ENCODE measurements at regions not wholly inside any gene's neighbourhood (a gene's known extent, or its start where the extent isn't known, plus 50 kb on each side); places are given as distances from the start of the nearest gene placed in this dataset.

DNA sequence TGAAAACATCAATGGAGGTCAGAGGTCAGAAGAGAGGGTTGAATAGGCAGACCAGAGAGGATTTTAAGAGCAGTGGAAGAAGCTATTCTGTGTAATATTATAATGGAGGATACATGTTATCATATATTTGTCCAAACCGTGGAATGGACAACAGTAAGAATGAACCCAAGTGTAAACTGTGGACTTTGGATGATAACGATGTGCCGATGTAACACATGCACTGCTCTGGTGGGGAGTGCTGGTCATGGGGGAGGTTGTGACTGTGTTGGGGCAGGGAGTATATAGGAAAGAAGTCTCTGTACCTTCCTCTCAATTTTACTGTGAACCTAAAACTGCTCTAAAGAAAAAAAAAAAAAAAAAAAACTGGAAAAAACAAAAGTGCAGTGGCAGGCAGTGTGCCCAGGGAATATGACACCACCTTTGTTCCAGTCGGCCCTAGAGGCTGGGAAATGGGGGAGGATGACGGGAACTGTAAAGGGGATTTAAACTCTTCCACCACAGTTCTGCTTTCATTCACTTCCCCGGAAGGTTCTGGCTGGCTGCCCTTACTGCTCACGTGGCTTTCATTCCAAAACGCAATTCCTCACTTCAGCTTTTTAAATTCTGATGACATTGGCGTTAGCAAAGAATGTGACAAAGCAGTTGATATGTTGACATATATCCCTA, 113.7 kb upstream of the ANKRD1 start:
- no peak for DNase-seq (ENCODE audit: extremely low read depth, low read depth)

DNA sequence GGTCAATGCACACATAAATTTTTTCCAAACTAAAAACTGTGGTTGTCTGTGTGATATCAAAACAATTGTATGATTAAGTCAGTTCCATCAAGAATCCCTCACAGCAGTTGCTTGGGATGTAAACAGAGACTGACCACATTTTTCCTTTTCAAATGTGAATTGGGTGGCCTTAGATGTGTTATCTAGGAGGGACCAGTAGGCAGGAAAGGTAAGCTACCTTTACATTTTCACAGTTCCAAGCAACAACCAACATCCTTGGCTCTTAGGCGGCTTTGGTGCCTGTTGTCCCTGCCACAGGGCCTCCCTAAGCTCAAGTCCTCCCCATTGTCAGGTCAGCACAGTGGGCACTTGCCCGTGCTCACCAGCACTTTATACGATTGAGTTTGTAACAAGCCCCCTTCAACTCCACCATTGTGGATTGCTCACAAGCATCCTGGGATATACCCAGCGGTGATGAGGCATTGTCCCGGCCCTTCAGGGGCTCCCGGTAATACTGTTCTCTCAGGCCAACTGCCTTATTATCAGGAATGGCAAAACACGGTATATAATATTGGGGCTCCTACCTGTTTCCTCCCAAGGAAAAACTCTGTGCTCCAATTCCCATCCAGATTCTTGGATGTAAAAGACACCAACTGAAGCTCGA, 114.9 kb upstream of the ANKRD1 start:
- DNase-seq (ENCODE audit: extremely low read depth, low read depth), result no peak

DNA sequence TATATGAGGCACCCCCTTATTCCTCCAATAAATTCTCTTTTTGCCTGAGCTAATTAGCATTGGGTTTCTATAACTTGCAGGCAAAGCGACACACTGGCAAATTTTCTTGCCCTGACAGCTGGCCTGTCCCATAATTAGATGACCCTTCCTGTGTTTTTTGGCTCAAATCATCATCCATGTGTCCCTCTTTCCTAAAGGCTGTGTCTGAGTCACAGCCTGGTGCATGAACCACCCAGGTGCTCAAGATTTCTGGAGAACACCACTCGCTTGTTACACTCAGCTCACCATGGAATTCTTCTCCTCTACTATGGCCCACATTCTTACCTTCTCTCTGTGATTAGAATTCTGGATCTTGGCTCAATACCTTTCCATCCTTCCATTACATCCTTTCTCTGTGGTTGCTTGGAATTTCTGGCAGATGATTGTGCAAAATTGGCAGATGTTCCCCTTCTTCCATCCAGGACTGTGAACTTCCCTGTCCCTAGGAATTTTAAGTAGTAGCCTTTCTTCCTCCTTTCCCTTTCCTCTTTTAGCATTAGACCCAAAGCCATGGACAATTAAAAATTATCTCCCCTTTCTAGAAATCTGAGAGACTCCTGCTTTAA, 116.0 kb upstream of the ANKRD1 start:
- no peak for DNase-seq (ENCODE audit: extremely low read depth, low read depth)

DNA sequence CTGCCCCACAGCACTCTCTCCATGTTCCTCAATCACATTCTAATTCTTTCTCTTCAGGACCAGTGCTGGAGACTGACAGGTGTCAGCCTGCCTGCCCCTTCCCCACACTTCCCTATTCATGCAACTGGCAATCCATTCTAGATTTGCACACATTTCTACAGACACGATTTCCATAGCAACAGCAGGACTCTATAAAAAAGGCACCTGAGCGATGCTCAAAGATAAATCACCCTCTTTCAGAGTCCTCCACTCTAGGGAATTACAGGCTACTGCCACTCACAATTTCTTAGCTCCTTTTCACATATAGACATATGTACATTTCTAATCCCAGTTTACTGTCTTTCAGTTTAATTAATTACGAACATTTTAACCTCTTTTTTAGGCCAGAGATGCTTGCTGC, 118.1 kb upstream of the ANKRD1 start:
- no peak for DNase-seq (ENCODE audit: extremely low read depth, low read depth)

DNA sequence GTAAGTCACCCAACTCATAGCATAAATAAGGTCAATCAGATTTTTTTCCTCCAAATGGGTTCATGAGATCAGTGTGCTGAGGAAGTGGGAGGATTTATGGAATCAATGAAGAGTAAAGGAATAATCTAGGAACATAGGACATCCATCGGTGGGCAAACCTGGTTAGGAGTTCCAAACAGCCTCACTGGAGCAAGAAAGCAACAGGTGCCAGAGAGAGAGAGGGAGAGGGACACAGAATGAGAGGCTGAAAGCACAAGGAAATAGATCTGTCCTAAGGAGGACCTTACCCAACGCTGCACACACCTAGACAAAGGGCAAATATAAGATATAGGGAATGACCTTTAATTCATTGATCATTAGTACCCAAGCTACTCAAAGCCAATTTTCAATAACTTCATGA, 119.5 kb upstream of the ANKRD1 start:
- DNase-seq (ENCODE audit: extremely low read depth, low read depth), result no peak

DNA sequence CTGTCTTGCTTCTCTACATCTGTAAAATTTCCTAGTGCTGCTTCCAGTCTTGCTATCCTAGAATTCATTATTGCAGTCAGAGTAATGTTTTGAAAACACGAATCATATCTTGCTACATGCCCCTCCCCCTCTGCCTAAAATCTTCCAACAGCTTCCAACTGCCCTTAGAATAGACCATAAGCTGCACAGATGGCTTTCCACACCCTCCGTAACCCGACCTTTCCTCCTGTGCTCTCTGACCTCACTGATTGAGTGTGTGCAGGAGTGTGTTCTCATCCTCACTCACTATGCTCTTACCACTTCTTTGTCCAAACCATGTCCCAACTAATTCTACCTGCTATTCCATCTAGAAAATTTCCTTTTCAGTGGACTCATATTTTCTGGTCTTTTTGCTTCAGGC, 121.2 kb upstream of the ANKRD1 start:
- no peak for DNase-seq (ENCODE audit: extremely low read depth, low read depth)

DNA sequence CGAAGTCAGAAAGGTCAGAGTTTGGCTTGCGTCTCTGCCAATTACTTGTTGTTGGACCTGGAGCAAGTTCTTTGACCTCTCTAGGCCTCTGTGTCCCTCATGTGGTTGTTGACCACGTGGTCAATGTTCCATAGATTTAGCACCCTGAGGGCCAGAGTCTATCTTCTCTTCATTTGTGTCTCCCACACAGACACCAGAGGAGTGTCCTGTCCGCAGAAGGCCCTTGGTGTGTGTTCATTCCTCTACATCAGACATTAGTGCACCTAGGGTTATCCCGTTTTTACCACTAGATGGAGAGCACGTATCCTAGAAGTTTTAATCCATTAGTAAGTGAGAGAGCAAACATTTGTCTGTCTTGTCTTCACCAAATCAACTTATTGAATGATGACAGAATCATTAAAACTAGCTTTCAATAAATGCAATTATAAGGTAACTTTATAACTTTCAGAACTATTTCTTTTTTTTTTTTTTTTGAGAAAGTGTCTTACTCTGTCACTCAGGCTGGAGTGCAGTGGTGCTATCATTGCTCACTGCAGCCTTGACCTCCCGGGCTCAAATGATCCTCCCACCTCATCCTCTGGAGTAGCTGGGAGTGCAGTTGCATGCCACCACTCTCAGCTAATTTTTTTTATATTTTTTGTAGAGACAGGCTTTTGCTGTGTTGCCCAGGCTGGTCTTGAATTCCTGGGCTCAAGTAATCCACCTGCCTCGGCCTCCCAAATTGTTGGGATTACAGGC, 122.5 kb upstream of the ANKRD1 start:
- DNase-seq (ENCODE audit: extremely low read depth, low read depth), result peak; percentile 45

DNA sequence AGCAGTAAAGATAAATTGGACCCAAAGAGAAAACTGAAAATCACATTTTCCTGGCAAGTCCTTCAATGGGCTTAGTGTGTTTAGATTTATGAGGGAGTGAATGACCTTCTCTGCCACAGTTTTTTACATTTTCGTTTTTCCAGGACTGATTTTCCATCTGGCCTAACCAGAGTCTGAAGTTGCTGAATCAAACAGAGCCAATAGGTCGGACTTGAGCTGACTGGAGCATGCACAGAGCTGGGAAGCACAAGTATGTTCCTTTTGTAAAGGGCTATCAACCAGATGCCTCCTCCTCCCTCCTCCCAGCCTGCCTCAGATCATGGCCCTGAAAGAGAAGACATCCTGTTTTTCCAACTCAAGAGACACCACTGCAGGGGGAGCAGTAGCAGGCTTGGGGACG, 126.0 kb upstream of the ANKRD1 start:
- no peak for DNase-seq (ENCODE audit: extremely low read depth, low read depth)

DNA sequence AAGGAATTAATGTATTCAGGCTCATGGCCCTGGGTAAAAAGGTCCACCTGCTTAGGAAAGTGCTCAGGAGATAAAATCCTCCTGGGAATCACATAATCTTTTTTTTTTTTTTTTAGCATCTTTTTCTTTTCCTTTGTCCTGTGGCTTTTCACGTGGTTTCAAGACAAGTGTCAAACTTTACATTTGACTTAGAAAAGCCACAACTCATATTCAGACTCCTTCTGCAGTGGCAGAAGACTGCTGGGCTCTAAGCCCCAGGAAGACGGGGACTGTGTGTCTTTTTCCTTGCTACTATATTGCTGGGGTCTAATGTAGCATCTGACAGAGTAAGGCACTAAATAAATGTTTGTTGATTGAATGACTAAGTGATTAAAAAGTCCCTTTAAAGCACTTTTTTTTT, 127.5 kb upstream of the ANKRD1 start:
- DNase-seq (ENCODE audit: extremely low read depth, low read depth), result no peak

DNA sequence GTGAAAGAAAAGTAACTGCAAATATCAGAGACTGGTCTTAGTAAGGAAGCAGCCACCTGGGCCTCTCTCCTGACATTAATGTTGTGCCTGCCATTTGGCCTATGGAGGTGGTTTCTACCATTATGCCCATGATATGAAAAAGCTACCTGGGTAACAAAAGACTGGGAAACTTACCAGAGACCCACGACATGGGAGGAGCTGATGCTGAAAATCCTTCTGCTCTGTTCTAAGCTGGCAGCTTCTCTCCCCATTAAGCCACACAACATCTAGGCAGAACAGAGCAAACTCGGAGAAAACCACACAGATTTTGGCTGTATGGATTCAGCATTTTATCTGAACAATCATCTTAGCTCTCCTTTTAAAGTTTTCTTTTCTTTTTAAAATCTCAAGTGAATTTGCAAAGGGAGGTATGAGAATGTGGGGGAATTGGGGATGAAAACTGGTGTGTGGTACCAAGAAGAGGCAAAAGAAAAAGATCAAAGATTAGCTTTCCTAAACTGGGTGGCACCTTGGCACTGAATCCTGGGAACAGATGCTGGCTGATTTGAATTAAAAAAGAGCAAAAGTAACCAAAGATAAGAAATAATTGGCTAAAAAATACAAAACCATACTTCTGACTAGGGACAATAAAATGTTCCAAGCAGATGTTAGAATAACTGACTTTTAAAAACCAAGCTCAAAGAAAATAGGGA, 128.6 kb upstream of the ANKRD1 start:
- DNase-seq (ENCODE audit: extremely low read depth, low read depth), result no peak

DNA sequence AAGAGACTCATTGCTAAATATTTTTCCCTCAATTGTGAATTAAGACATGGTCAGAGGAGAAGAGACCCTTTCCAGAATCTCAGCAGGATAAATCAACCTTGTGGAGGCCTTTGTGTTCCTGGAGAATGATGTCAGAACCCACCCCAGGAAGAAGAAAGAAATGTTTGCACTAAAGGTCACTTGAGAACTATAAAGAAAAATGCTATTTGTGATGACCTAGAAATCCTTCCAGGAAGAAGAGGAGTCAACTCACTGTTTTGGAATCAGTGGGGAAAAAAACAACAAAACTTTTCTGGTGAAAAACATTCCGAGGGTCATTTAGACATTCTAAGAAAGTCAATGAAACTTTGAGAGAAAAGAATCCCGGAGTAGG, 129.1 kb upstream of the ANKRD1 start:
- no peak for DNase-seq (ENCODE audit: extremely low read depth, low read depth)

DNA sequence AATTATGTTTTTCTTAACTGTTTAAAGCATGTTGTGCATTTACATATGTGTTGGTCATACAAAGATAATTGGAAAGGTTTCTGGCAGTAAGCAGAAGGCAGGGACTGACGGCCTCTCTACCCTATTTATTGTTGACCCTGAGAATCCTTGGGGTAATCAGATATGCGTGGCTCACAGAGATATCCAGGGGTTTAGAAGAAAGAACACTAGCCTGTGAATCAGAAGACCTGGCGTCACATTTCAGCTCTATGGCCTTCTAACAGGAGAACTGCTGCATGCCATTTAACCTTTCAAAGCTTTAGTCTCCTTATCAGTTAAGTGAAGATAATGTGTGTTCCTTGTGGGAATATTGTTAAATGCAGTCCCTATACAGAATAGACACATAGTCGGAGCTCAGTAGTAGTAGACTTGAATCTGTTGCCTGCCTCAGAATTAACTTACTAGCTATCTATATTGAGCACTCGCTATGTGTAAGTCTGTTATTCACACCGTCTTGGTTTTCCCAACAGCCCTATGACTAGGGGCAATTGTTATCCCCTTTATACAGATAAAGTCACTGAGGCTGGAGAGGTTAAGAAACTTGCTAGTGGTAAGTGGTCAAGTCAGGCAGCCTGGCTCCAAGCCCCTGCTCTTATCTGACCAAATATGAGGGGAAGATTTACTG, 129.6 kb upstream of the ANKRD1 start:
- DNase-seq (ENCODE audit: extremely low read depth, low read depth), result no peak

DNA sequence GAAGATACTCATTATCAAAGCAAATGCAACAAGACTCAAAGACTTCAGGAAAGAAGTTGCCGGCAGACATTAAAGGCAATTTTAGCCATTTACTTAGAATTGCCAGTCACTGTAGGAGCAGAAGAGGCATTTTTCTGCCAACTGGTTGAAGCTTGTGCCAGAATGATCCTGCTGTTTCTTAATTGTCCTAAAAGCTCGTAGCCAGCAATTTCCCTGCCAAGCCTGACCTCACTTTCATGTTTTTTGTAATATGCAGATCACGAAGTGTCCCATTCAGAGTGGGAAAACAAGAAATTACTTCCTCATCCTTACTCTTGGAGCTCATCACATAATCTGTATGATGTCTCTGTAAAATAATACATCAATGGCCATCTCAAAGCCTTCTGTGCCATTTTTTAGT, 130.9 kb upstream of the ANKRD1 start:
- DNase-seq (ENCODE audit: extremely low read depth, low read depth), result no peak

DNA sequence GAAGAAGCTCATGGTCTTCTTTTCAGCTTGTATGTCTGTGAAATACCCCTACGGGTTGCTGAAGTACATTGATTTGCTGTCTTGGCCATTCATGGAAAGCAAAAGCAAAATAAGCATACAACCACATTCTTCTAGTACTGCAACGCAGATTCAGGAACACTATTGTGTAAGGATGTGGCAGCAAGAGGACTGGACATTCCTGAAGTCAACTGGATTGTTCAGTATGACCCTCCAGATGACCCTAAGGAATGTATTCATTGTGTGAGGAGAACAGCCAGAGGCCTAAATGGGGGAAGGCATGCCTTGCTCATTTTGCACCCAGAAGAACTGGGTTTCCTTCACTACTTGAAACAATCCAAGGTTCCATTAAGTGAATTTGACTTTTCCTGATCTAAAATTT, 133.4 kb upstream of the ANKRD1 start:
- DNase-seq (ENCODE audit: extremely low read depth, low read depth), result no peak

DNA sequence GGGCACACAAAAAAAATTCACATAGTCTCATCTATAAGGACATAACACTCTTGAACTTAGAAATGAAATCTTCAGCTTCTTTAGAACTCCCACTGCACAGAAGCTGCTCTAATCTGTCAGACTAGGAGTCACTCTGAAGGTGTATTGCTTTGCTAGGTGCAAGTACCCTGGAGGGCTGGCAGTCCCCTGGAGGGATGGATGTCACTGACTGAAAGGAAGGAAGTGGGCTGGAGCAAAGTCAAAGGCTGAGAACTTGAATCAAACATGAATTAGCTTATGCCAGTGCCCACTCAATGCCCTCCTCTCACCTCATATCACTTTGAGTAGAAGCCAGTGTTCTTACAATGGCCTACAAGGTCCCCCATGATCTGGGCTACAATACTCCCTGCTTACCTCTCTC, 140.3 kb upstream of the ANKRD1 start:
- DNase-seq (ENCODE audit: extremely low read depth, low read depth), result no peak

DNA sequence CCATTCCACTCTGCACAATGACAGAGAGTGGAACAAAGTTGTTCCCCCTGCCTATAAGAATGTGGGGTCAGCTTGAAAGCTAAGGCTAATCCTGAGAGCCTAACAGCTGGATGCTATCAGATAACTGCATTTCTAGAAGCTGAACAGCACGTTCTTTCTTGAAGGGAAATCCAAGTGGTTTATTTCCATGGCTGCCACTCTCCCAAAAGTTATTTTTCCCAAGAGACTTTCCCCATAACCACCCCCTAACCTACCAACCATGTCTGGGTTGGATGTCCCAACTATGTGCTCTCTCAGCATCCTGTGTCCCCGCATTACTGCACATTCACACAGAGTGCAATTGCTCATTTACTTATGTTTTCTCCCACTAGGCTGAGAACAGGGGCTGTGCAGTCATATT, 140.7 kb upstream of the ANKRD1 start:
- no peak for DNase-seq (ENCODE audit: extremely low read depth, low read depth)

DNA sequence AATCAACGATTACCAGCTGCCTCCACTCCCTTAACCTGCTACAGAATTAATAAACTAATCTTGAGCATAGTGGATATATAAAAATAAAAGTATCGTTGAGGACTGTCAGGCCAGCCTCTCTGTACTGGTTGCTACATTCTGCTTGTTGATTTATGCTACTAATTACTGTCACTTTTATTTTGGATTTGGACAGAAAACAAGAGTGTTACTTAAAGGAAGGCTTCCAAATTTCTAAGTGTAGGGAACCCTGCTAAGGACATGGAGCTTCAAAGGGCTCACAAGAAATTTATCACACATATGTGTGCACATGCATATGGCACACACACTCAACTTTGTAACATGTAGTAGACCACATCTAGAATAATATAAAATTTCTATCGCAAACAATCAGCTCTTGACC, 141.2 kb upstream of the ANKRD1 start:
- DNase-seq (ENCODE audit: extremely low read depth, low read depth), result no peak

DNA sequence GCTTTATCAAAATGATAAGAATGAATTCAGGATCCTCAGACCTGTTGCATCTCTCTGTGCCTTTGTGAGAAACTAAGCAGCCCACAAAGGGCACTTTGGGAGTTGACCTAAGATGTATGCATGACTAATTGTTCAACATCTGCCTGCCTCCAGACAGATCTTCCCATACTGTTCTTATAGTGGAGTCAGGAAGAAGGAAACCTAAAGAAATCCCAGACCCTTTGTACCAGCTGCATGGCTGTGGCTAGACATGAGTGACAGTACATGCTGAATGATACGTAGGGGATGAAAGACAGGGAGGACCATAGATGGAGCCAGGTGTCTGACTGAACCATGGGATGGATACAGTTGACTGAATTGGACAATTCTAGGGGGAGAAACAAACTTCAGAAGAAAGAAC, 148.7 kb upstream of the PCGF5 start:
- DNase-seq (ENCODE audit: extremely low read depth, low read depth), result no peak

DNA sequence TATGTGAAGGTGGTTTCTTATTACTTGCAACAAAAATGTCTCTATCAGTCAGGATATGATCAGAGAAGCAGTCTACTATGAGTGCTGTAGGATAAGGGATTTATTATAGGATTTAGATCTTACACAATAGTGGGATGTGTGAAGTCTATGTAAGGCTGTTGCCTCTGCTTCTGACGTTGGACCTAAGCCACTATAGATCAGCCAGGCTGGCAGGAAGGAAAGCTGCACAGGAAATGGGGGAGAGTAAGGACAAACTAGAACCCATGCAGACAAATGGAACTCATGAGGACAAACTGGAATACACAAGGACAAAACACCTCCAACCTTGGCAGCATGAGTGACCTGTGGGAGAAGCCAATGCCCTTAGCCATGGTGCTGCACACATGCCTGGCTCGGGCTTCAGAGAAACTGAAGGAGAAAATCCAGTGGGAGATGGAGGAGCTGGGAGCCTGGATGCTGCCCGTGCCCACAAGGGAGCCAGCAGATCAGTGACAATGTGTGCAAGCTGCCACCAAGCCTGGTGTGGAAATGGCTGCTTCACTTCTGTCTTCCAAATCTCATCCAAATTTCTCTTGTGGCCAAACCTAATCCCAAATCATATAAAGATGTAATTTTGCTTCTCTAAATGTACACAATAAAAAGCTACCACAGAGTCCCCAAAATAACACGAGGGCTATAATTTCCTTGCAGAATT, 147.0 kb upstream of the PCGF5 start:
- no peak for DNase-seq (ENCODE audit: extremely low read depth, low read depth)

DNA sequence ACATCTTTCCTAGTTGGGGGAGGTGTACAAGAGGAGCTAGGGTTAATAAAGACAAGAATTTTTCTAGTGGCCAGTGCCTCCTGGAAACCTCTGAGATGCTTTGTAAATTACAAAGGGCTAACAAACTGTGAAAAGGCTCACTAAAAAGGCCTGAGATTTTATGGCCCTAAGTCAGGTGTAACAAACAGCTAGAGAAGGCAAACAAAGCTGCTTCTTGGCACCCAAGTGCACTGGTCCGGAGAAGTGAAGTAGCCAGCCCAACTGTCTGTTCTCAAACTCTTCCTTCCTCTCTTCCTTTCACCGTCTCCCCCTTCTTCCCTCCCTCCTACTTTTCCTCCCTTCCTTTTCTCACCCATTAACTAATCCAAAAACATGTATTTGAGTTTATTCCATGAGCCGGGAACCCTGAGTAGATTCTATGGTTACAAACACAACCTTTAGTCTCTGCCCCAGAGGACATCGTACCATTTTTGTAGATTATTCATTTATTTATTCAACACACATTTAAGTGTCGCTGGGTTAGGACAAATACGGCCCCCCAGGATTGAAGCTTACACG, 143.4 kb upstream of the PCGF5 start:
- DNase-seq (ENCODE audit: extremely low read depth, low read depth), result no peak
